ENCODE measurements at regions not wholly inside any gene's neighbourhood (a gene's known extent, or its start where the extent isn't known, plus 50 kb on each side); places are given as distances from the start of the nearest gene placed in this dataset.

Small RNA genes lying in the stretch of these regions (small RNA-seq; reads per million reads assigned to genes)
- gene RF00026 (0 reads per million in 3 experiments), gene RNU7-90P (0 reads per million in 3 experiments)
